Gastrocnemius medialis (tissue), 4 donors: ENCODE measurements at regions not wholly inside any gene's neighbourhood (a gene's known extent, or its start where the extent isn't known, plus 50 kb on each side); places are given as distances from the start of the nearest gene placed in this dataset.

Experiments
- POLR2A ChIP-seq, 2 donors: fragments of 450-650 bp; IDR thresholded peaks; one replicate each; pipeline ENCODE4 v1.6.1; 2017; ENCODE audit warnings: antibody characterized with exemption in 2 of 2, mild to moderate bottlenecking in 2 of 2, moderate library complexity in 2 of 2
- TF ChIP-seq, protein P1 (sequence below), 5 experiments: fragments of 450-650 bp in 3 of 5; fragments of 200-600 bp in 2 of 5; sonication (generic) in 2 of 5; IDR thresholded peaks in 4 of 5; conservative IDR thresholded peaks in 1 of 5; 1 replicate in 4 of 5; 2 replicates in 1 of 5; pipeline ENCODE4 v1.5.1; 2016 to 2019; ENCODE audit warnings: antibody characterized with exemption in 5 of 5, mild to moderate bottlenecking in 3 of 5, moderate library complexity in 3 of 5

DNA sequence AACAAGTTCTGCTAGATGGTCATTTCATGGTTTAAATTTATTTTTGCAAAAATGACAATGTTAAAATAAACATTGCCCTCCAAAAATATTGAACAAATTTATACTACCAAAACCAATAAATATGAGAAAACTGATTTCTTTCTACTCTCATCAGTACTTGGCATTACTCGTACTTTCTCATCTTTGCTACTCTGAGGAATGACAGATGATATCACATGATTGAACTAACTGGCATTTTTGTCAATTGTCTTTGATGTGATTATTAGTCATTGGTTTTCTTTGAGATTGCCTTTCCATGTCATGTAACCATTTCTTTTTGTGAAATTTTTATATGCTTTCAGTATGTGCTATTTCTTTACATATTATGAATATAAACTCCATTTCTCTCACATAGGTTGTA is 167.0 kb upstream of the ITGA4 start:
- TF ChIP-seq, protein P1, sequence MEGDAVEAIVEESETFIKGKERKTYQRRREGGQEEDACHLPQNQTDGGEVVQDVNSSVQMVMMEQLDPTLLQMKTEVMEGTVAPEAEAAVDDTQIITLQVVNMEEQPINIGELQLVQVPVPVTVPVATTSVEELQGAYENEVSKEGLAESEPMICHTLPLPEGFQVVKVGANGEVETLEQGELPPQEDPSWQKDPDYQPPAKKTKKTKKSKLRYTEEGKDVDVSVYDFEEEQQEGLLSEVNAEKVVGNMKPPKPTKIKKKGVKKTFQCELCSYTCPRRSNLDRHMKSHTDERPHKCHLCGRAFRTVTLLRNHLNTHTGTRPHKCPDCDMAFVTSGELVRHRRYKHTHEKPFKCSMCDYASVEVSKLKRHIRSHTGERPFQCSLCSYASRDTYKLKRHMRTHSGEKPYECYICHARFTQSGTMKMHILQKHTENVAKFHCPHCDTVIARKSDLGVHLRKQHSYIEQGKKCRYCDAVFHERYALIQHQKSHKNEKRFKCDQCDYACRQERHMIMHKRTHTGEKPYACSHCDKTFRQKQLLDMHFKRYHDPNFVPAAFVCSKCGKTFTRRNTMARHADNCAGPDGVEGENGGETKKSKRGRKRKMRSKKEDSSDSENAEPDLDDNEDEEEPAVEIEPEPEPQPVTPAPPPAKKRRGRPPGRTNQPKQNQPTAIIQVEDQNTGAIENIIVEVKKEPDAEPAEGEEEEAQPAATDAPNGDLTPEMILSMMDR (IDR thresholded peaks at IDR 0.05 in 4 of 5, conservative IDR thresholded peaks at IDR 0.05 in 1 of 5): no peak
- no peak for TF ChIP-seq POLR2A (IDR thresholded peaks at IDR 0.05)
